ENCODE measurements at regions not wholly inside any gene's neighbourhood (a gene's known extent, or its start where the extent isn't known, plus 50 kb on each side); places are given as distances from the start of the nearest gene placed in this dataset.

- TF ChIP-seq CTCF (IDR thresholded peaks at IDR 0.05) (no peak), POLR2A (IDR thresholded peaks at IDR 0.05) (no peak)
Measured at GRCh38 chr17:68750208-68750562, 149.0 kb upstream of the FAM20A start.

Measured in adrenal gland (tissue), 5 donors.